CD4-positive, CD25-positive, alpha-beta regulatory T cell (primary cell): ENCODE measurements at regions not wholly inside any gene's neighbourhood (a gene's known extent, or its start where the extent isn't known, plus 50 kb on each side); places are given as distances from the start of the nearest gene placed in this dataset.

Source experiments
- ATAC-seq, 2 donors: fragments of 150-1000 bp; cut with Tn5 transposase; one replicate each; pipeline ENCODE4 v1.10.0; 2021; ENCODE audit warnings: low read depth in 2 of 2, moderate number of reproducible peaks in 2 of 2, moderate library complexity in 1 of 2
- DNase-seq, 3 donors: peaks; one replicate each; pipeline versions ENCODE4 v3.0.0 to v3.0.0-alpha.2; 2012 to 2022; ENCODE audit warnings: mixed read lengths in 1 of 3
- H3K27ac ChIP-seq: one replicate; pipeline ENCODE4 v1.7.0; 2013; ENCODE audit warnings: mild to moderate bottlenecking, low read length; ENCODE audit not compliant: insufficient read depth, poor library complexity, severe bottlenecking
- H3K27me3 ChIP-seq: one replicate; pipeline ENCODE4 v1.7.0; 2013; ENCODE audit warnings: low read length; ENCODE audit not compliant: control insufficient read depth, insufficient read depth
- H3K36me3 ChIP-seq: one replicate; pipeline ENCODE4 v1.7.0; 2013; ENCODE audit warnings: mild to moderate bottlenecking, low read length, moderate library complexity; ENCODE audit not compliant: control insufficient read depth, insufficient read depth
- H3K4me1 ChIP-seq: 2 replicates; pipeline ENCODE4 v1.7.0; 2013; ENCODE audit warnings: mild to moderate bottlenecking, low read length; ENCODE audit not compliant: insufficient read depth, control insufficient read depth, poor library complexity, severe bottlenecking
- H3K4me3 ChIP-seq: one replicate; pipeline ENCODE4 v1.7.0; 2013; ENCODE audit warnings: low read depth, mild to moderate bottlenecking, low read length, moderate library complexity
- H3K9me3 ChIP-seq, 2 experiments: 1 replicate in 1 of 2; 2 replicates in 1 of 2; pipeline ENCODE4 v1.7.0; 2013; ENCODE audit warnings: low read length in 2 of 2, mild to moderate bottlenecking in 1 of 2, moderate library complexity in 1 of 2; ENCODE audit not compliant: control insufficient read depth in 2 of 2
- H3K27ac Mint-ChIP-seq, 3 donors: one replicate each; pipeline ENCODE4 v1.8.0; 2020 to 2022; ENCODE audit warnings: mild to moderate bottlenecking in 3 of 3, mixed read lengths in 3 of 3, moderate library complexity in 2 of 3
- H3K27me3 Mint-ChIP-seq: one replicate; pipeline ENCODE4 v1.8.0; 2022; ENCODE audit warnings: mild to moderate bottlenecking, mixed read lengths
- H3K36me3 Mint-ChIP-seq: one replicate; pipeline ENCODE4 v1.8.0; 2020; ENCODE audit warnings: mixed read lengths
- H3K4me1 Mint-ChIP-seq, 4 donors: one replicate each; pipeline ENCODE4 v1.8.0; 2020 to 2022; ENCODE audit warnings: mixed read lengths in 4 of 4, mild to moderate bottlenecking in 1 of 4
- H3K4me3 Mint-ChIP-seq, 4 donors: one replicate each; pipeline ENCODE4 v1.8.0; 2020 to 2022; ENCODE audit warnings: mild to moderate bottlenecking in 4 of 4, mixed read lengths in 4 of 4, moderate library complexity in 3 of 4
- H3K9me3 Mint-ChIP-seq, 7 donors: one replicate each; pipeline ENCODE4 v1.8.0; 2020 to 2022; ENCODE audit warnings: mixed read lengths in 7 of 7, mild to moderate bottlenecking in 3 of 7, moderate library complexity in 2 of 7

DNA sequence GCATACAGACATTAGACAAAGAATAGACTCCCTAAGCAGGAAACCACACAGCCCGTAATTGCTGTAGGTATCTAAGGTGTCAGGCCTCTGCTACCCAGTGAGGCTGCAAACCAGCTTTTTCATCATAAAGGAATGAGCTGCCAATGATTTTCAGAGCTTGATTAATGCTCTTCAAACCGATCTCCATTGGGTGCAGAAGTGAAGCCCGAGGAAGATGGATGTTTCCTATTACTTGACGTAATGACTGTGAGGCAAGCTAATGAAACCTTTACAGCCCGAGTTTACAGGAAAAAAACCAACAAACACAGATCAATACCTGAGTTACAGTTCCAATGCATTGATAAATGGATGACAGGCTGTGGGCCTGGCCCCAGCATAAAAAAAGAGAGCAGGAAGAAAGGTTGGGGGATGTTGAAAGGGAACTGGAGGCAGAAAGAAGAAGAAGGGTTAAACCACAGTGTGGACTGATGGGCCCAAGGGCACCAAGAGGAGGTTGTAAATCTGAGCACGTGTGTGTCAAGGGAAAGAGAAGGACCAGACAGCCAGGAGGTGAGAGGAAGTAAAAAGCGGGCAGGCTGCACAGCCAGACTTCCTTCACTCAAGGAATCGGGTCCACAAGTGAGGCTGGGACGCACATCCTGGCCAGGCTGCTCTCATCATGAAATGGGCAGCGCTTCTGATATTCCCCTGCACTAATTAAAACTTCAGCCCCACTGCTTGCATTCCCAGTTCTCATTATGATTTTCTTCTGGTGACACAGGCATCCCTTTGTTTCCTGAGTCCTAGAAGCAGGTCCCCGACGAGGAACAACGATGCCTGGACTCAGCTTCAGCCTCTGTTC is 70.6 kb upstream of the NTM start:
- H3K9me3 ChIP-seq, result no peaks in the 10 kb centered on the region
- ATAC-seq (no peak), DNase-seq (no peak)
- Mint-ChIP-seq H3K27ac (no peak overlapping the region), H3K27me3 (no peaks in the 10 kb centered on the region), H3K36me3 (no peaks in the 10 kb centered on the region), H3K4me3 (no peak overlapping the region), H3K4me1 (no peaks in the 10 kb centered on the region), H3K9me3 (peaks cover 0 to 13% (median 0%) of the 10 kb centered on the region in 7 donors)
- no peaks in the 10 kb centered on the region for H3K4me1 ChIP-seq
- no peak overlapping the region for H3K27ac ChIP-seq
- H3K27me3 ChIP-seq, result no peaks in the 10 kb centered on the region
- H3K36me3 ChIP-seq, result no peaks in the 10 kb centered on the region
- no peak overlapping the region for H3K4me3 ChIP-seq

DNA sequence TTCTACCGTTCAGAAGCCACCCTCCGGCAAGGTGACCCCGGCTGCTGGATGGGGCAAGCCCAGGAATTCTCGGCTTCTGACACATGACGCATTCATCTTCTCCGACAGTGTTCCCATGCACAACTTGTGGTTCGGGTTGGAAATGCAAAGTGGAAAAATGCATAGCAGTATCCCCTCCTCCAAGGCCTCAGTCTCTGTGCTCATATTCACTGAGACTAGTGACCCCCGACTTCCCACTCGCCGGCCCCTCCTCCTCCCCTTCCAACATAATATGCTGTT is 70.0 kb upstream of the NTM start:
- no peak overlapping the region for H3K27ac ChIP-seq
- no peaks in the 10 kb centered on the region for H3K27me3 Mint-ChIP-seq
- peaks cover 0 to 13% (median 0%) of the 10 kb centered on the region in 7 donors for H3K9me3 Mint-ChIP-seq
- H3K36me3 Mint-ChIP-seq, result no peaks in the 10 kb centered on the region
- no peak overlapping the region for H3K4me3 Mint-ChIP-seq
- H3K27me3 ChIP-seq, result no peaks in the 10 kb centered on the region
- H3K4me1 Mint-ChIP-seq, result no peaks in the 10 kb centered on the region
- H3K4me3 ChIP-seq, result no peak overlapping the region
- ATAC-seq, result no peak
- DNase-seq, result no peak
- no peaks in the 10 kb centered on the region for H3K4me1 ChIP-seq
- H3K9me3 ChIP-seq, result no peaks in the 10 kb centered on the region
- no peak overlapping the region for H3K27ac Mint-ChIP-seq
- H3K36me3 ChIP-seq, result no peaks in the 10 kb centered on the region

DNA sequence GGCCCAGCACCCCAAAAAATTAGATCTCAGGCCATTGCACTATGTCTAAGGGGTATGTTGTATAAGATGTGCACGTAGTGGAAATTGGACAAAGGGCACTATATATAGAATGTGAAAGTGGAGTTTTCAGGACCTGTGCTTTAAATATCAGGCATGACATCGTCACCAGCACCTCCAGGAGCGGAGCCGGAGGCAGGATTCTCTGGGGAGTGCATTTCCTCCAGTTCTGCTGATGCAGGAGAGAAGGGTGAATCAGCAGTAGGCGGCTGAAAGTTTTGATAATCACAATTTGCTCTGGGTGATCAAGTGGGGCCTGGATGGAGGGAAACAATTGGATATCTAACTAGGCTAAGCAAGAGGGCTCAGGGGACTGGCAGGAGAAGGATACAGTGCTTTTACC is 69.1 kb upstream of the NTM start:
- no peak overlapping the region for H3K4me3 ChIP-seq
- no peak for DNase-seq
- ATAC-seq, result no peak
- no peaks in the 10 kb centered on the region for H3K27me3 Mint-ChIP-seq
- no peak overlapping the region for H3K27ac ChIP-seq
- H3K27ac Mint-ChIP-seq, result no peak overlapping the region
- no peak overlapping the region for H3K4me3 Mint-ChIP-seq
- no peaks in the 10 kb centered on the region for H3K4me1 Mint-ChIP-seq
- H3K9me3 Mint-ChIP-seq, result peaks cover 0 to 14% (median 0%) of the 10 kb centered on the region in 7 donors
- no peaks in the 10 kb centered on the region for H3K4me1 ChIP-seq
- H3K36me3 ChIP-seq, result no peaks in the 10 kb centered on the region
- H3K27me3 ChIP-seq, result no peaks in the 10 kb centered on the region
- H3K36me3 Mint-ChIP-seq, result no peaks in the 10 kb centered on the region
- H3K9me3 ChIP-seq, result no peaks in the 10 kb centered on the region

DNA sequence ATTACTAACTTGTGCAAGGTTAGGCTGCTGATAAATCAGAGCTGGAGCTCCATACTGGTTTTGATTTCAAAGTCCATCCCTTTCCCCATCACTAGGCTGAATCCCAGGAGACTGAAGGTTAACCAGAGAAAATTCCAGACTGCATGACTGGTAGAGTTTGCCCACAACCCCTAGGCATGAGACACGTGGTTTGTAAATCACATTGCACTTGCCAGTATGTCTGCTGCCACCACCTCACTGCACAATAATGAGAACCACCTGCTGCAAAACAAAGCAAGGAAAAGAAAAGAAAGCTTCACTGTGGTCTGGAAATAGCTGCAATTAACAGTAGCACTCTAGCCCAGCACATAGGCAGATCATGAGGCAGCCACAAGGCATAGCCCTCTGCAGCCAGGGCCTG is 67.6 kb upstream of the NTM start:
- DNase-seq (no peak), ATAC-seq (no peak)
- no peaks in the 10 kb centered on the region for H3K36me3 ChIP-seq
- H3K27me3 ChIP-seq, result no peaks in the 10 kb centered on the region
- no peaks in the 10 kb centered on the region for H3K4me1 Mint-ChIP-seq
- no peaks in the 10 kb centered on the region for H3K36me3 Mint-ChIP-seq
- no peaks in the 10 kb centered on the region for H3K9me3 ChIP-seq
- no peak overlapping the region for H3K4me3 ChIP-seq
- no peaks in the 10 kb centered on the region for H3K4me1 ChIP-seq
- H3K27ac ChIP-seq, result no peak overlapping the region
- peaks cover 0 to 14% (median 0%) of the 10 kb centered on the region in 7 donors for H3K9me3 Mint-ChIP-seq
- no peaks in the 10 kb centered on the region for H3K27me3 Mint-ChIP-seq
- H3K4me3 Mint-ChIP-seq, result no peak overlapping the region
- H3K27ac Mint-ChIP-seq, result no peak overlapping the region

DNA sequence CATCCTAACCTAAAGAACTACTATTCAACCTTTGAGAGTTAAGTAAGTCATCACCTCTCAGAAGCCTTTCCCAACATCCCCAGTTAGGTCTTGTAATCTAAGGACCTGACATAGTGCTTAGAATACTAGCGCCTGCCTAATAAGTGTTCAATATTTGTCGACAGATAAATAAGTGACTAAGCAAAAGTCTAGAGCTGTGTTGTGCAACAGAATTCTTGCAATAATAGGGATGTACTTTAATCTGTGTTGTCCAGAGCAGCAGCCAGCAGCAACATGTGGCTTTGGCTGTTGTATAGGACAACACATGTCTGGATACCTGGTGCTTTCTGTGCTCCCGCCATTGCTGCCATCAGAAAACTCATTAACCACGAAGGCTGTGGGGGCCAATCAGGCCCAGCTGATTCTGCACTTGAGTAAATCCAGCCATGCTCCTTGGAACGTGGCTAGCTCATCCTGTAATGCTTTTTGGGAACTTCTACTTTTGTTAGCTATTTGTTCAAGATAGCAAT is 66.8 kb upstream of the NTM start:
- Mint-ChIP-seq H3K27ac (no peak overlapping the region), H3K4me3 (no peak overlapping the region), H3K27me3 (no peaks in the 10 kb centered on the region), H3K4me1 (no peaks in the 10 kb centered on the region), H3K36me3 (no peaks in the 10 kb centered on the region), H3K9me3 (peaks cover 0 to 11% (median 0%) of the 10 kb centered on the region in 7 donors)
- Histone ChIP-seq H3K27me3 (no peaks in the 10 kb centered on the region), H3K9me3 (no peaks in the 10 kb centered on the region), H3K27ac (no peak overlapping the region), H3K4me3 (no peak overlapping the region), H3K36me3 (no peaks in the 10 kb centered on the region), H3K4me1 (no peaks in the 10 kb centered on the region)
- ATAC-seq, result no peak
- no peak for DNase-seq

DNA sequence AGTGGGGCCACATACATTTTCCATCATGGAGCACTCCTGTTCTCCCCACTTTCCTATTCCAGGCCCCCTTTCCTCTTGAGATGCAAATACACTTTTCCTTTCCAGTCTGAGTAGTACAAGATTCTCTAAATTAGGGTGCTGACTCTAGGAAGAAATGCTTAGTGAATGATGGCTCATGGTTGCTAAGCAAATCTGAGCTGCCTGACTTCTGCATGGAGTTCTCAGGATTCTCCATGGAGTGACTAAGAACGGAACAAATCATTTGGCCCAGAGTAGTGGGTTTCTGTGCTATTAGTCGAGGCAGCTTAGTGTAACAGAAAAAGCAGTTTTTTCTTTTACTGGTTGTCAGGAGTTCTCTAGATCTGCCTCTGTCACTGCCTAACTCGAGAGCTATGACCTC is 65.4 kb upstream of the NTM start:
- H3K4me3 Mint-ChIP-seq, result no peak overlapping the region
- no peaks in the 10 kb centered on the region for H3K4me1 Mint-ChIP-seq
- Histone ChIP-seq H3K36me3 (no peaks in the 10 kb centered on the region), H3K4me3 (no peak overlapping the region), H3K9me3 (no peaks in the 10 kb centered on the region), H3K27me3 (no peaks in the 10 kb centered on the region), H3K4me1 (no peaks in the 10 kb centered on the region), H3K27ac (no peak overlapping the region)
- no peaks in the 10 kb centered on the region for H3K36me3 Mint-ChIP-seq
- ATAC-seq, result no peak
- H3K9me3 Mint-ChIP-seq, result peaks cover 0 to 8% (median 0%) of the 10 kb centered on the region in 7 donors
- no peaks in the 10 kb centered on the region for H3K27me3 Mint-ChIP-seq
- no peak overlapping the region for H3K27ac Mint-ChIP-seq
- no peak for DNase-seq

DNA sequence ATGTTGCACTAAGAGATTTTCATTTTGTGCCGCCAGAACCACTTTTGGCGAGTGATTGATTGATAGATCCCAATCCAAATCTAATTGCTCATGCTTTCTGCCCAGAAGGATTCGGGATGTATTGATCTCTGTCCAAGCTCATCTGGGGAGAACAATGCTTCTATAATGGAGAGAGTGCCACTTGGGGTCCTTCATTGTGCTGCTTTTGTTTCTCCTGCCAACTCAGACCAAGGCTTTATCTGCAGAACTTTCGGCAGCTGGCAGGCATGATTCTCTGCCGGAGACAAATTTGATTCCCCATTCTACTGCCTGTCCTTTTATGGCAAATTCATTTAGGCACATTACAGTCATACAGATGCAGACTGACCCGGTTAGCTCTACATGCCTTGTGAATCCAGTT is 62.9 kb upstream of the NTM start:
- no peak overlapping the region for H3K27ac Mint-ChIP-seq

DNA sequence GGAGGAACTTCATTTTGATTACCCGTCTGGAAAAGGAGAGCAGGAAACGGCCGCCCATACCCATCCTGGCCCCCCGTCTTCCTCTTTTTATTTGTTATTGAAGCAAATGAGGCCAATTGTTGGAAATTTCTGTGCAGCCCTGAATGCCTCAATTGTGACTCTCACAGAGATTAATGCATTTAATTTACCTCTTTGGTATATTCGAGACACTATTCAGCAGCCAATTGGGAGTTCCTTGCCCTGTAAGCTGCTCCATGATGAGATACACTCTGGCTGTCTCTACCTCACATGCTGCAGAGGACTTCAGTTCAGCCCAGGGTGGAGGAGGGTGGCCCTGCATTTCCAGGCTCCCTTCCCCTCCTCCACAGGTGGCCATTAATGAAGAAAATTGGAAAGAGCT is 60.6 kb upstream of the NTM start:
- Histone ChIP-seq H3K4me3 (no peak overlapping the region), H3K27ac (no peak overlapping the region), H3K27me3 (no peaks in the 10 kb centered on the region), H3K4me1 (no peaks in the 10 kb centered on the region), H3K36me3 (no peaks in the 10 kb centered on the region), H3K9me3 (no peaks in the 10 kb centered on the region)
- no peaks in the 10 kb centered on the region for H3K4me1 Mint-ChIP-seq
- no peak overlapping the region for H3K27ac Mint-ChIP-seq
- H3K27me3 Mint-ChIP-seq, result no peaks in the 10 kb centered on the region
- ATAC-seq (no peak), DNase-seq (no peak)
- peaks cover 0 to 6% (median 2%) of the 10 kb centered on the region in 7 donors for H3K9me3 Mint-ChIP-seq
- no peaks in the 10 kb centered on the region for H3K36me3 Mint-ChIP-seq
- no peak overlapping the region for H3K4me3 Mint-ChIP-seq

More for the DNA sequence above, 62.9 kb upstream of the NTM start:
- Histone ChIP-seq H3K36me3 (no peaks in the 10 kb centered on the region), H3K9me3 (no peaks in the 10 kb centered on the region), H3K27me3 (no peaks in the 10 kb centered on the region), H3K4me1 (no peaks in the 10 kb centered on the region), H3K27ac (no peak overlapping the region), H3K4me3 (no peak overlapping the region)
- Mint-ChIP-seq H3K4me3 (no peak overlapping the region), H3K4me1 (no peaks in the 10 kb centered on the region), H3K36me3 (no peaks in the 10 kb centered on the region), H3K9me3 (peaks cover 0 to 3% (median 0%) of the 10 kb centered on the region in 7 donors), H3K27me3 (no peaks in the 10 kb centered on the region)
- DNase-seq, result no peak
- no peak for ATAC-seq
